Right lobe of liver (tissue), 4 donors: ENCODE measurements at regions not wholly inside any gene's neighbourhood (a gene's known extent, or its start where the extent isn't known, plus 50 kb on each side); places are given as distances from the start of the nearest gene placed in this dataset.

Experiments
- CTCF ChIP-seq, 4 donors: fragments of 200-600 bp in 3 of 4; fragments of 450-650 bp in 1 of 4; IDR thresholded peaks; one replicate each; pipeline versions ENCODE4 v1.5.1 to v1.8.0; 2016 to 2022; ENCODE audit warnings: antibody characterized with exemption in 4 of 4, mild to moderate bottlenecking in 2 of 4
- POLR2A ChIP-seq: fragments of 450-650 bp; IDR thresholded peaks from one replicate; pipeline ENCODE4 v1.6.1; 2017; ENCODE audit warnings: antibody characterized with exemption, mild to moderate bottlenecking
- donor health status: DM: no; HTN: no; CAD: no.
- donor health status: DM: no; HTN: no; CAD: no.
- donor health status: DM: no; HTN: yes; CAD: no.

- TF ChIP-seq CTCF (IDR thresholded peaks at IDR 0.05) (no peak), POLR2A (no peak)
Measured at GRCh38 chr15:39466750-39467105, 114.2 kb upstream of the THBS1 start.
